ENCODE measurements at regions not wholly inside any gene's neighbourhood (a gene's known extent, or its start where the extent isn't known, plus 50 kb on each side); places are given as distances from the start of the nearest gene placed in this dataset.

GRCh38 chr11:119532551-119532950 is 109.6 kb upstream of the THY1 start:
- TF ChIP-seq POLR2A (IDR thresholded peaks at IDR 0.05; ENCODE audit: low read depth) (no peak), CTCF (IDR thresholded peaks at IDR 0.05) (no peak)
